GM12892 (cell line): ENCODE measurements at regions not wholly inside any gene's neighbourhood (a gene's known extent, or its start where the extent isn't known, plus 50 kb on each side); places are given as distances from the start of the nearest gene placed in this dataset.

Experiments
- POLR2A ChIP-seq: IDR thresholded peaks from 2 replicates; pipeline ENCODE4 v1.6.1; 2011; ENCODE audit warnings: low read depth, low read length, control low read depth
- POLR2AphosphoS5 ChIP-seq: IDR thresholded peaks from 2 replicates; pipeline ENCODE4 v1.6.1; 2011; ENCODE audit warnings: low read depth, low read length, control low read depth

DNA sequence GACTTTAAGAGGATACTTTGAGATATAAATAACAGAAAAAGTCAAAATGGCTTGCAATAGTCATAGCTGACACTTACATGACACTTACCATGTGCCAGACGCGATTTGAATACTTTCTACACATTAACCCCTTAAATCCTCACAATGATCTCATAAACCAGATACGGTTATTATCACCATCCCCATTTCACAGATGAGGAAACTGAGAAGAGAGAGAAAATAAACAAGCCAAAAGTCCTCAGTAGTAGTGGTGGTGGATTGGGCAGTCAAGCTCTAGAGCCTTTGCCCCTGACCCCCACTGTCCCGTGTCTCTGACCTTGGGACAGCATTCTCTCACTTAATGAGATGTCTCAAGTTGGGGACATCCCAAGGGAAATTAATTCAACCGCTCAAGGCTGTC lies 105.2 kb upstream of the TAF1B start:
- no peak for TF ChIP-seq POLR2A
- TF ChIP-seq POLR2AphosphoS5, result no peak
